MG63 (cell line): ENCODE measurements at regions not wholly inside any gene's neighbourhood (a gene's known extent, or its start where the extent isn't known, plus 50 kb on each side); places are given as distances from the start of the nearest gene placed in this dataset.

ENCODE experiments used
- DNase-seq: peaks from one replicate; pipeline ENCODE4 v3.0.0-alpha.2; 2020
- H3K27me3 ChIP-seq: fragments of 250-450 bp; sonication (Bioruptor Pico); 2 replicates; pipeline ENCODE4 v1.5.1; 2020; ENCODE audit warnings: mild to moderate bottlenecking, moderate library complexity
- H3K36me3 ChIP-seq: fragments of 250-450 bp; sonication (Bioruptor Pico); 2 replicates; pipeline ENCODE4 v1.5.1; 2020; ENCODE audit warnings: mild to moderate bottlenecking, moderate library complexity
- H3K4me3 ChIP-seq: fragments of 250-450 bp; sonication (Bioruptor Pico); 2 replicates; pipeline ENCODE4 v1.5.1; 2020; ENCODE audit warnings: mild to moderate bottlenecking, moderate library complexity
- H3K9me3 ChIP-seq: fragments of 250-450 bp; sonication (Bioruptor Pico); 2 replicates; pipeline ENCODE4 v1.5.1; 2020; ENCODE audit warnings: mild to moderate bottlenecking, moderate library complexity

DNA sequence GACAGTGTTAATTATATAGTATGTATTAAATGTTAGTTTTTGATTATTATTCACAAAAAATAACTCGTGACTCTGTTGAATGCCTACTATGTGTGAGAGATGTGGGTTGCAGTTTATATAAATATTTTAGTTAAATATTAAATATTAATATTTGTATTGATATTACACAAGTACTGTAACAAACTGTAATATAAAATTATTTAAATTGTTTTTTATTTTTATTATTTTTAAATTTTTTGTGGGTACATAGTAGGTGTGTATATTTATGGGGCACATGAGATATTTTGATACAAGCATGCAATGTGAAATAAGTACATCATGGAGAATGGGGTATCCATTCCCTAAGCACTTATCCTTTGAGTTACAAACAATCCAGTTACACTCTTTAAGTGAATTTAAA lies 196.1 kb upstream of the ZNF717 start:
- H3K27me3 ChIP-seq, result no peaks in the 10 kb centered on the region
- no peaks in the 10 kb centered on the region for H3K36me3 ChIP-seq
- no peaks in the 10 kb centered on the region for H3K9me3 ChIP-seq
- no peak overlapping the region for H3K4me3 ChIP-seq
- no peak for DNase-seq

DNA sequence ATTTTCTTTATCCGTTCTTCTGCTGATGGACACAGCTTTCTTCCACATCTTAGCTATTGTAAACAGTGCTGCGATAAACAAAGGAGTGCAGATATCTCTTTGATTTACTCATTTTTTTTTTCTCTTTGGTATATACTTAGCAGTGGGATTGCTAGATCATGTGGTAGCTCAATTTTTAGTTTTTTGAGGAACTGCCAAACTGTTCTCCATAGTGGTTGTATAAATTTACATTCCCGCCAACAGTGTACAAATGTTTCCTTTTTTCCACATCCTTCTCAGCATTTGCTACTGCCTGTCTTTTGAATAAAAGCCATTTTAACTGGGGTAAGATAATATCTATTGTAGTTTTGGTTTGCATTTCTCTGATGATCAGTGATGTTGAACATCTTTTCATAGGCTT lies 196.8 kb upstream of the ZNF717 start:
- Histone ChIP-seq H3K4me3 (no peak overlapping the region), H3K36me3 (no peaks in the 10 kb centered on the region), H3K27me3 (no peaks in the 10 kb centered on the region), H3K9me3 (no peaks in the 10 kb centered on the region)
- DNase-seq, result no peak

DNA sequence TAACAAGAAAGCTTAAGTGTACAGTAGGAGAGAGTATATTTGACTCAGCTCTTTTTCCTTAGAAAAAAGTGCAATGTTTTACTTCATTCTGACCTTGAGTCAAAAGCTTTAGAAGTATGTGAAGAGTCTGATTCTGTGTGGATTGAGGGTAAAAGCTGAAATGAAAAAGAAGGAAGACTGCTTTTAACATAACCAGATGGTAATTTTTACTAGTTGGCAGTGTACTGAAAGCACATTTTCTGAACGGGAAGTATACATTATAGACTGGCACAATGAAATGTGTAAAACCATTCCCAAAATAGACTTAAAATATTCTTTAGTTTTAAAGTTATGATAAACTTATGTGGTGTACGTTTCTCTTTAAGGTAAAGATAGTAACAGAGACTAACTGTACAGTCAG lies 197.8 kb upstream of the ZNF717 start:
- H3K4me3 ChIP-seq, result no peak overlapping the region
- no peaks in the 10 kb centered on the region for H3K9me3 ChIP-seq
- DNase-seq, result no peak
- H3K27me3 ChIP-seq, result no peaks in the 10 kb centered on the region
- no peaks in the 10 kb centered on the region for H3K36me3 ChIP-seq

DNA sequence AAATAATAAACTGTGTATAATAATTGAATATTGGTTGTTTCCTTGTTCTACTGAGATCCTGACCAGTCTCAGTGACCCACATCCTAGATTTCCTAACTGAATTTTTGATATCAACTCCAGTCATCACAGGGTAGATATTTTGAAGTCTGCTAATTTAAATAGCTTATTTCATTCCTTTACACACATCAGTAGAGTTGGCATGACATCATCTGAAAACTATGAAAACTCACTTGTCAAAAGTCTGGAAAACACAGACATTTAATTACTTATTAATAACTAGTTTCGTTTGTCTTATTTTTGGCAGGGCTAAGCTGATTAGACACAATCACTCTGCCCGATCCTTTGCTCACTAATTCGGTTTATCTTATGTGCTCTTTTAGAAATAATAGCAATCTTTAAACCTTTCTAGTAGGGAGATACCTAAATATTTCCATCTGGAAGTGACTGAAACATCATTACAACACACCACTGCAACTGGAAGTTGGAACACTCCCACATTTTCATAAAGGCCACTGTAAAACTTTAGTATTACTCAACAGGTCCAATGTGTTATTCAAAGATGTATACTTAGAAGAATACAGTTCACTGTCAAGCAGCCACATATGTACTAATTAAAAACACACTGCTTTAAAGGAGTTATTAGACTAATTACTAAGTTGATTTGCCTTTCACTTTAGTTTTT lies 198.4 kb upstream of the ZNF717 start:
- no peak overlapping the region for H3K4me3 ChIP-seq
- no peaks in the 10 kb centered on the region for H3K27me3 ChIP-seq
- no peaks in the 10 kb centered on the region for H3K36me3 ChIP-seq
- DNase-seq, result no peak
- no peaks in the 10 kb centered on the region for H3K9me3 ChIP-seq

DNA sequence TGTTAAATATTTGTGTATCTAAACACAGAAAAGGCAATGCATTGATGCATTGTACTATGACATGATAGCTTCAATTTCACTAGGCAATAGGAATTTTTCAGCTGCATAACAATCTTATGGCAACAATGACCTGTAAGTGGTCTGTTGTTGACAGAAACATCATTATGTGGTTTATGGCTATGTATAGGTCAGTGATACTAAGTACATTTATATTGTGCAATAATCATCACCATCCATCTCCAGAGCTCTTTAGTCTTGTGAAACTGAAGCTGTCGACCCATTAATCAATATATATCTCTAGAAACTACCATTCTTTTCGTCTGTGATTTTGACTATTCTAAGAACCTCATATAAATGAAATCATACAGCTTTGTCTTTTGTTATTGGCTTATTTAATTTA lies 200.1 kb upstream of the ZNF717 start:
- H3K27me3 ChIP-seq, result no peaks in the 10 kb centered on the region
- H3K36me3 ChIP-seq, result no peaks in the 10 kb centered on the region
- no peaks in the 10 kb centered on the region for H3K9me3 ChIP-seq
- no peak overlapping the region for H3K4me3 ChIP-seq
- DNase-seq, result no peak

DNA sequence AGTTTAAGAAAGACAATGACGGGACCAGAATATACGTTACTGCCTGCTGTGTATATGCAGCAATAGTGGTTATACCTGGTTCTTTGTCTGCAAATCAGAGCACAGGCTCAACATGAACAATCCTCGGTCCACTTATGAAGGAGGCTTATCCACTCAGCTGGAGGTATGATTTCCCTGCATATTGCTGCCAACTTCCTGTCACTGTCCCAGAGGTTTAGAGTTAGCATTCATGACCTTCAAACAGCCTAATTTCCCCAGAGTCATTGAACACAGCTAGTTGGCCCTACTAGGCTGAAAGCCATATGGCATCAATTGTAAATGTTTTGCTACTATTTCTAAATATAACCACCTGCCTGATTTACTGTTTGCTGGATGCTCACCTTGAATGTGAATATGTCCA lies 224.9 kb upstream of the ZNF717 start:
- DNase-seq, result no peak
- no peak overlapping the region for H3K4me3 ChIP-seq

DNA sequence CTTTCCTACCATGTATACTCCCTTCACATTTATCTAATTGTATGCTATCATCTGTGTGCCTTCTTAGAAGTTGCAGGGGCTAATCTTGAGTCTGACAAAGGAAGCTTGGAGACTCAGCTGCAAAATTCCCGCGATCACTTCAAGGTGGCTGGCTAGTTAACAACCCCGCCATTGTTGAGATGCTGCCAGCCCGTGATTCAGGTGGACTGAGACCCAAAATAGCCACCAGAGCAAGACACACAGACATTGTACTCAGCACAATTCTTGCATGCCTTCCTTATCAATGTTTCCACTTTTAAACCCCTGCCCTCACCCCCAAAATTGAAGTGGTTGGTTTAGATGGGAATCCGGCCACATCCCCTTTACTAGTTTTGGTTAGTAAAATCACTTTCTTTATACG lies 225.8 kb upstream of the ZNF717 start:
- no peak for DNase-seq
- no peaks in the 10 kb centered on the region for H3K9me3 ChIP-seq
- H3K27me3 ChIP-seq, result no peaks in the 10 kb centered on the region
- no peaks in the 10 kb centered on the region for H3K36me3 ChIP-seq
- no peak overlapping the region for H3K4me3 ChIP-seq

More for the DNA sequence above, 224.9 kb upstream of the ZNF717 start:
- Histone ChIP-seq H3K9me3 (no peaks in the 10 kb centered on the region), H3K27me3 (no peaks in the 10 kb centered on the region), H3K36me3 (no peaks in the 10 kb centered on the region)

DNA sequence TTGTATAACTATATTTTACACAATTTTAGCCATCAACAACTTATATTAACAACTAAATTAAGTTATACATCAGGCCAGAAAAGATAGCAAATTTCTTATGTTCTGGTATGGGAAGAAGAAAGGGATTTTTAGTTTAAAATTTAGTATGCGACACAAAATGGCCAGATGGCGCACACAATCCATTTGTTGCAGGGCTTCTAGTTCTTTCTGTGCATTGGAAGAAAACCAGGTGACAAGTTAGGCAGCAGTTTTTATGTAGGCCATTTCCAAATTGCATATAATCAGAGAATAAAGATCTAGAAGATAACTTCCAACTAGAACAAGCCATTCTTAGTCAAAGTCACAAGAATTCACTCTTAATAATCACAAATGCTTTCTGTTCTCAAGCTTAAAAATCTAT lies 230.1 kb upstream of the ZNF717 start:
- Histone ChIP-seq H3K9me3 (no peaks in the 10 kb centered on the region), H3K27me3 (no peaks in the 10 kb centered on the region)
- DNase-seq, result no peak

DNA sequence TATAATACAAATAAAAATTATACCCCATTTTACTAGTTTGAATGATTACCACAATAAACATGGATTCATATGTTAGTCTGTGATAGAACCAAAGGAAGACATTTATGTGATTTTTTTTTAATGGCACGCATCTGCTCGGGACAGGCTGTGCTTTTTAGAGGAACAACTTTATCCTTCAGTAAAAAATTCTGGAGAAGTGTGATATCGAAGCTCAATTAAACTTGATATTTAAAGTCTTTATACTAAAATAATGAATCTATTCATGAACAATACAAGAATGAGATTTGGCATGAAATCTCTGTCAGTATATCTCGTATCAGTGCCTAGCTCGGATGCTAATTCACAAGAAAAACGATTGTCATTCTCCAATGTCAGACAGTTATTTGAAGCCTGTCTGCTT lies 230.8 kb upstream of the ZNF717 start:
- Histone ChIP-seq H3K27me3 (no peaks in the 10 kb centered on the region), H3K4me3 (no peak overlapping the region), H3K9me3 (no peaks in the 10 kb centered on the region), H3K36me3 (no peaks in the 10 kb centered on the region)
- DNase-seq, result no peak

More for the DNA sequence above, 230.1 kb upstream of the ZNF717 start:
- Histone ChIP-seq H3K4me3 (no peak overlapping the region), H3K36me3 (no peaks in the 10 kb centered on the region)

DNA sequence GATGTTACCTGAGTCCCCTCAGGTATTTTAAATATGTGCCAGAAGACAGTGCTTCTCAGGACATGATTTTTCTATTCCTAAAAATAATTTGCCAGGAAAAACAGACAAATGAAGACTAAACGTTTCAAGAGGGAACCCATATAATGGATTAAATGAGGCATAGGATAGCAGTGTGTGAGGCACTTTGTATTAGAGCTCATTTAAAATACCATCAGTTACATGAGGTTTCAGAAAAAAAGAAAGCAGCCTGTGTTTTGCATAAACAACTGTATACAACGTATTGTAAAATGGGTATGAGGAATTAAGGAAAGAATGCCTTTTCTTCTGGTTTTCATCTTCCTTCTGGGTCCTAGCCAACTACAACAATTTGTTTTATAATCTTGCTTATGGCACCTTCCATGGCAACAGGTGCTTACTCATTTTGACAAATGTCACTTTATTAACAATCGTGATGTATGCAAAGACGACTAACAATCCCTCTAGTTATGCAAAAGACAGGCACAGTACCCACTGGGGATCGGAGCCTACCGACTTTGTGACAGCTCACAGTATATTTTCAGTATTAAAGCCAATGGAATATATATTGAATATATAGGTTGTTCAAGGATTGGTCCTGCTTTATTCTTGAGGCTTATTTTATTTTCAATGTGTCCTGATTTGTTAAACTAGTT lies 231.6 kb upstream of the ZNF717 start:
- no peak for DNase-seq
- Histone ChIP-seq H3K36me3 (no peaks in the 10 kb centered on the region), H3K9me3 (0 out of 2 replicates have a peak, but pooled peaks cover 2% of the 10 kb centered on the region), H3K4me3 (no peak overlapping the region), H3K27me3 (no peaks in the 10 kb centered on the region)

DNA sequence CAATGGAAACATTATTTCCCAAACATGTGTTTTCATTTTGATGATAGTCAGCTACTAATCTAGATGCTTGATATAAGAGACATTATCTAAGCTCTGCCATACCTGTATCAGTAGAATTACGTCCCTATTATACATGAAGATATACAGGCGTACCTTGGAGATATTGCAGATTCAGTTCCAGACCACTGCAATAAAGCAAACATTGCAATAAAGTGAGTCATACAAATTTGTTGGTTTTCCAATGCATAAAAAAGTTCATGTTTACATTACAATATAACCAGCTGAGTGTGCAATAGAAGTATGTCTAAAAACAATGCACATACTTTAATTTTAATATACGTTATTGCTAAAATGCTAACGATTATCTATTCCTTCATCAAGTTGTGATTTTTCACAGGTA lies 236.0 kb upstream of the ZNF717 start:
- Histone ChIP-seq H3K9me3 (0 out of 2 replicates have a peak, but pooled peaks cover 4% of the 10 kb centered on the region), H3K27me3 (no peaks in the 10 kb centered on the region), H3K36me3 (no peaks in the 10 kb centered on the region), H3K4me3 (no peak overlapping the region)
- no peak for DNase-seq

DNA sequence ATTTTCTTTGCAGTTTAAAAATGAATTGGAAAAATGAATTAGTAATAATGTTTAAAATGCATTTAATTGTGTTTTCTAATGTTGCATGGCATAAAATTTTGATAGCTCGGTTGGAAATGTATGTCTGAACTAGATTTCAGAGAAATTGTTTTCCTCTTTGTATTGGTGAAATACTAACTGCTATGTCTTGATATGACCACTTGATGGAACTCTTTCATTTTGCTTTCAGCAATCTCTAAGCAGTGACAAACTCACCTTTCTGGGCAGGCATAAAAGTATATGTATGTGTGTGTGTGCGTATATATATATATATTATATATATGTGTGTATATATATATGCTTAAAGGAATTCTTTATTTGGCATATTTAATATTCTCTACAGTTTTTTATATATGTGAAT lies 239.3 kb upstream of the ZNF717 start:
- Histone ChIP-seq H3K4me3 (no peak overlapping the region), H3K9me3 (0 out of 2 replicates have a peak, but pooled peaks cover 4% of the 10 kb centered on the region), H3K36me3 (no peaks in the 10 kb centered on the region), H3K27me3 (no peaks in the 10 kb centered on the region)
- no peak for DNase-seq

DNA sequence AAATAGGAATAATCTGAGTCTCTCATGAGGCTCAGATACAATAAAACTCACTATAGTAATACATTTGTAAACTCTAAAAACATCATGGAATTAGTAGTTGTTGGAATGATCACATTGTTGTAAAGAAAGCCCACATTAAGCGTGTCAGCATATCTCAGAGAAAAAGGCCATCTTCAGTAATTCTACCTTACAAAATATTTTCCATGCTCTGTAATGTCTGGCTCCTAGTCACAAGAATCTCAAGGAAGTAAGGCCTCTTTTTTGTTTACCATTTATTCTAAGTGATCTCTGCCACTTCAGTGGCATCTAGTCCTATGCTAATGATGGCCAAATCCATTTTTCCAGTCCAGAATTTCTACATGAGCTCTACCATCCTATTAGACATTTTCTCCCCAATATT lies 240.2 kb upstream of the ZNF717 start:
- no peak overlapping the region for H3K4me3 ChIP-seq

DNA sequence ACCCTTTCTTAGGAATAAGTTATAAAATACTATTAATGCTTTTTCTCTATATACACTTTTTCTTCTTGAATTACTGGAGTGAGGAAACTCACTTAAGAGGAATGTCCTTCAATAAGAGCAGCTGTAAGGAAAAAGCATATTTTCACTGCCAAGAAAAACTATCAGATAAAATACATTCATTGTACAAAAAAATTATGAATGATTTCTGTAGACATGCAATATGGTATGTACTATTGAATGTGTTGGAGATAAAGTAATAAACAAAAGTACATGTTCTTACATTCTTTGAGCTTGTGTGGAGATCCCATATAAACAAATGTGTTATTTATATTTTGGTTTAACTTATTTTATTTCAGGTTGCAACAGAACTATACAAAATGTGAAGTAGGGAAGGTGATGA lies 241.0 kb upstream of the ZNF717 start:
- H3K27me3 ChIP-seq, result no peaks in the 10 kb centered on the region
- no peak for DNase-seq

More for the DNA sequence above, 240.2 kb upstream of the ZNF717 start:
- Histone ChIP-seq H3K27me3 (no peaks in the 10 kb centered on the region), H3K36me3 (no peaks in the 10 kb centered on the region), H3K9me3 (0 out of 2 replicates have a peak, but pooled peaks cover 4% of the 10 kb centered on the region)
- DNase-seq, result no peak

DNA sequence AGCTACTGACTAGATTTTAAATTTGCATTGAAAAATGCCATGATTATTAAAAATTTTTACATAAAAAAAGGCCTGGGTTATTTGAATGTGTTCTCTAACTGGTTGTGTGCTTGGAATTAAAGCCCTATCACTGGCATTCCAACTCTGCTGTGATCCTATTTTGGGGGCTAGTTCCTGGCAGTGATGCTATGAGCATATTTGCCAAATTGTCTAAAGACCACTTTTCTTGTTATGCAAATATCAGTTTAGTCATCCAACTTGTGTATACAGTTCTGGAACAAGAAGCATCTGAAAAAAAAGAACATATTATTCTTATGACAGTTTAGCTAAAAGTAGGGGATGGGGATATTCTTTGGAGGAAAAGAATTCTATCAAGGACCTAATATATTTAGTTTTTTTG lies 243.4 kb upstream of the ZNF717 start:
- H3K36me3 ChIP-seq, result no peaks in the 10 kb centered on the region
- DNase-seq, result no peak

More for the DNA sequence above, 241.0 kb upstream of the ZNF717 start:
- no peaks in the 10 kb centered on the region for H3K36me3 ChIP-seq
- no peak overlapping the region for H3K4me3 ChIP-seq
- H3K9me3 ChIP-seq, result 0 out of 2 replicates have a peak, but pooled peaks cover 4% of the 10 kb centered on the region

DNA sequence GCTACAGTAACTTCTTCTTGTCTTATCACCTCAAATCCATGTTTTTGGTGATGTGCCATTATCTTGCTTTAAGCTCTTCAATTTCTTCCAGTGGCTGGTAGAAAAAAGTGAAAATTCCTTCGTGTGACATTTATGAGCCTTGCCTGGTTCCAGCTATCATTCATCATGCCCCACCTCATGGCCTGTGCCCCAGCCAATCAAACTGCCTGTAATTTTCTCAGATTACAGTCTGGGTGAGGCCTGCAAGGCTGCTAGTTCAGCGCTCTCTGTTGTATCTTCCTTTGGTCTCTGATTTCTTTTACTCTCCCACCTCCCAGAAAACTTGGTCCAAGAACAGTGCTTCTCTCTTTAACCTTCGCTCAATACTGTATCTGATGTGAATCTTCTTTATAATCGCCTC lies 249.3 kb upstream of the ZNF717 start:
- H3K27me3 ChIP-seq, result no peaks in the 10 kb centered on the region

More for the DNA sequence above, 243.4 kb upstream of the ZNF717 start:
- H3K9me3 ChIP-seq, result no peaks in the 10 kb centered on the region
- no peak overlapping the region for H3K4me3 ChIP-seq
- no peaks in the 10 kb centered on the region for H3K27me3 ChIP-seq

DNA sequence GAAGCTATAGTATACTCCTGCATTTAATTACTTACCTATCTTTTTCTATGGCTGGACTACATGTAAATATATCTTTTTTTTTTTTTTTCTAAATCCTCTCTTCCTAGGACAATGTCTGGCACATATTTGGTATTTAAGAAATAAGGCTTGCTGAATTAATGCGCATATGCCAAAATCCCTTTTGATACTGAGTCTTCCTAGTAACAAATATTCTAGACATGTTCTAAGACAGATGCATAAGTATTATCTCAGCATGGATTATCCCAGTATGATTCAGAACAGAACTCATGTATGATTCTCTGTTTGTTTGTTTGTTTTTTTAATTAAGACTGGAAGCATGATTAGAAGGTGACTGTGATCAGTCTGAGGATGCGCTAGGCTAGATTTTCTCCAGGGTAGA lies 249.8 kb upstream of the ZNF717 start:
- no peaks in the 10 kb centered on the region for H3K27me3 ChIP-seq

More for the DNA sequence above, 249.3 kb upstream of the ZNF717 start:
- Histone ChIP-seq H3K4me3 (no peak overlapping the region), H3K9me3 (no peaks in the 10 kb centered on the region), H3K36me3 (no peaks in the 10 kb centered on the region)
- no peak for DNase-seq

DNA sequence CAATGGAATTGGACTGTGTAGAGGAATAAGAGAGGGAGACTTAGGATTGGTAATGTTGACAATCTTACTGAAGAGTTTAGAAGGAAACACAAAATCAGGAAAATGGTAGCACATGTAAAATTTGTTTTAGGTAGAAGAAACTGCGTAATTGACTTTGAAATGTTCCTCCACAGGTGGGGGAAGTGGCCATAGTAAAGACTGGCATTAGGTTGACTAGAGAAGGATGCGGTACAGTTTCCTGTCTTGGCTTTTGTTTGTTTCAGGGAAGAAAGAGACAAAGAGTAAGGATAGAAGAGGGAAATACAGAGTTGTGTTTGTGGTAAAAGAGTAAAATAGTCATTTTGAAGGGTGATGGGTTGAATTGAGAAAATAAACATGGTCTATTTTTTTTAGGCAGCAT lies 253.6 kb upstream of the ZNF717 start:
- Histone ChIP-seq H3K36me3 (no peaks in the 10 kb centered on the region), H3K27me3 (no peaks in the 10 kb centered on the region), H3K4me3 (no peak overlapping the region), H3K9me3 (no peaks in the 10 kb centered on the region)
- no peak for DNase-seq

More for the DNA sequence above, 249.8 kb upstream of the ZNF717 start:
- no peak for DNase-seq
- Histone ChIP-seq H3K4me3 (no peak overlapping the region), H3K36me3 (no peaks in the 10 kb centered on the region), H3K9me3 (no peaks in the 10 kb centered on the region)
